T47D (cell line): ENCODE measurements at regions not wholly inside any gene's neighbourhood (a gene's known extent, or its start where the extent isn't known, plus 50 kb on each side); places are given as distances from the start of the nearest gene placed in this dataset.
"Not testable (repeated sequence)": the region's sequence is repeated elsewhere in the genome, so short reads cannot be mapped to it uniquely, and the experiment has no call there.

Experiments
- DNase-seq, 2 experiments: peaks; one replicate each; pipeline versions ENCODE4 v3.0.0 to v3.0.0-alpha.2; 2011 to 2012; ENCODE audit warnings: low read depth in 1 of 2, low spot score in 1 of 2
- JUND ChIP-seq: IDR thresholded peaks from 2 replicates; pipeline ENCODE4 v1.6.1; 2012; ENCODE audit warnings: low read depth
- in situ Hi-C: cut with HindIII; loops from 2 replicates; pipeline ENCODE4 v1.10.0; 2016; ENCODE audit warnings: low sequenced_read_pairs, low pct_unique_long_range_greater_than_20kb

- no peak for DNase-seq
- TF ChIP-seq JUND = no peak
- in situ Hi-C loops = no loop called here
Observed at GRCh38 chr1:166383137-166383536, 216.3 kb upstream of the FAM78B start.

GRCh38 chr1:166383635-166384346 lies 217.0 kb upstream of the FAM78B start:
- DNase-seq = no peak
- no peak for TF ChIP-seq JUND
- in situ Hi-C loops = no loop called here

GRCh38 chr1:166384948-166385347 lies 218.1 kb upstream of the FAM78B start:
- TF ChIP-seq JUND = no peak
- DNase-seq = no peak
- in situ Hi-C loops = no loop called here

- no peak for DNase-seq
- TF ChIP-seq JUND = no peak
- in situ Hi-C loops = no loop called here
Observed at GRCh38 chr1:166390366-166391033, 223.7 kb upstream of the FAM78B start.

- no peak for TF ChIP-seq JUND
- in situ Hi-C loops = no loop called here
- DNase-seq = no peak
Observed at GRCh38 chr1:166391279-166392066, 224.7 kb upstream of the FAM78B start.

GRCh38 chr1:166395729-166396128 lies 228.9 kb upstream of the FAM78B start:
- no peak for TF ChIP-seq JUND
- in situ Hi-C loops = no loop called here
- no peak for DNase-seq

GRCh38 chr1:166409253-166410082 lies 242.7 kb upstream of the FAM78B start:
- DNase-seq, in situ Hi-C loops: not testable (repeated sequence)

- in situ Hi-C loops = no loop called here
- TF ChIP-seq JUND = no peak
- no peak for DNase-seq
Observed at GRCh38 chr1:166410083-166410385, 243.2 kb upstream of the FAM78B start.

GRCh38 chr1:166416831-166417230 lies 250.0 kb upstream of the FAM78B start:
- in situ Hi-C loops = not testable (repeated sequence)

GRCh38 chr1:166418344-166418933 lies 251.6 kb upstream of the FAM78B start:
- DNase-seq = no peak
- TF ChIP-seq JUND = no peak
- in situ Hi-C loops = no loop called here

More at GRCh38 chr1:166416831-166417230, 250.0 kb upstream of the FAM78B start:
- not testable (repeated sequence) for DNase-seq

- DNase-seq, in situ Hi-C loops: not testable (repeated sequence)
Observed at GRCh38 chr1:166422586-166422985, 255.8 kb upstream of the FAM78B start.

GRCh38 chr1:166432655-166433054 lies 265.9 kb upstream of the FAM78B start:
- no peak for DNase-seq
- in situ Hi-C loops = no loop called here
- TF ChIP-seq JUND = no peak

- in situ Hi-C loops = not testable (repeated sequence)
Observed at GRCh38 chr1:166433404-166434304, 266.9 kb upstream of the FAM78B start.

More at GRCh38 chr1:166433404-166434304, 266.9 kb upstream of the FAM78B start:
- DNase-seq = peak; percentile 18 to 69
